GM21576 (cell line): ENCODE measurements at regions not wholly inside any gene's neighbourhood (a gene's known extent, or its start where the extent isn't known, plus 50 kb on each side); places are given as distances from the start of the nearest gene placed in this dataset.
A peak's percentile ranks its signal among the peaks of the same experiment; 100 is the strongest.

ENCODE experiments used
- ATAC-seq: cut with Tn5 transposase; IDR thresholded peaks from one replicate; pipeline ENCODE4 v1.9.1; 2021; ENCODE audit warnings: mild to moderate bottlenecking, moderate library complexity; ENCODE audit not compliant: unreplicated experiment

DNA sequence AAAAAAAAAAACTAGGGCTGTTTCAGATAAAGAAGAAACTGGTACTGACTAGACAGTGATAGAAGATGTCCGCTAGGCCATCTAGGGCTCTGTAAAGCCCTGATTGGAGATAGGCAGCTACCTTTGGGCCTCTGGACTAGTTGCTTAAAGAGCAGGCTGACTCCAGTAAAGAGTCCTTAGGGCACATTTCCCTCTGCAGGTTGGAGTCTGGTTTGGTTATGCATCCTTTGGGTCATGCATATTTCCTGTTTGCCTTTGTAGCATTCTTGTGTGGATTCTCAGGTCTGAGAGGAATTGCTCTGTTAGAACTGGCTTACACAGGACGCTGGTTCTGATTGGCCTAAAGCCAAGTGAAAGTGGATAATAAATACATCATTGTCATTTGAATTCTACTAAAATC, 165.5 kb upstream of the LRRN1 start:
- ATAC-seq, result no peak

DNA sequence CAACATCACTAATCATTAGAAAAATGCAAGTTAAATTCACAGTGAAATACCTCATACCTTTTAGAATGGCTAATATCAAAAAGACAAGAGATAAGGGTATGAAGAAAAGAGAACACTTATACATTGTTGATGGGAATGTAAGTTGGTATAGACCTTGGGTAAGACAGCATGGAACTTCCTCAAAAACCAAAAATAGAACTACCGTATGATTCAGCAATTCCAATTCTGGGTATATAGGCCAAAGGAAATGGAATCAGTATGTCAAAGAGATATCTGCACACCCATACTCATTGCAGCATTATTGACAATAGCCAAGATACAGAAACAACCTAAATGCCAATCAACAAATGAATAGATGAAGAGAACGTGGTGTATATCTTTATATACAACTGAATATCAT, 166.8 kb upstream of the LRRN1 start:
- ATAC-seq, result no peak

DNA sequence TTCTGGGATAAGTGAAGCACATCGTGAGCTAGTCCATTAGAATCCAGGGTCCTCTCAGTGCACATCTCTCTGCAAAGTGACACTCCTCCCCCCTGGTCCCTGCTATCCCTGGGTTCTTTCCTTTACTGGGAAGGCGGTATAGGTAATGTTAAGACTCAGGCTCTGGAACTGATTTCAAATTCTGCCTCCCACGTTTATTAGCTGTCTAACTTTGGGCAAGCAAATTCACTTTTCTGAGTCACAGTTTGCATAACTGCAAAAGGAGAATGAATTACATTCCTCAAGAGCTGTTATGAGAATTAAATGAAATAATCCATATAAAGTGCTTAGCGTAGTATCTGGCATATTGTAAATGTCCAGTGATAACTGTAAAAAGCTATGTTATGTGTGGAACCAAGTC, 168.1 kb upstream of the LRRN1 start:
- ATAC-seq, result no peak

DNA sequence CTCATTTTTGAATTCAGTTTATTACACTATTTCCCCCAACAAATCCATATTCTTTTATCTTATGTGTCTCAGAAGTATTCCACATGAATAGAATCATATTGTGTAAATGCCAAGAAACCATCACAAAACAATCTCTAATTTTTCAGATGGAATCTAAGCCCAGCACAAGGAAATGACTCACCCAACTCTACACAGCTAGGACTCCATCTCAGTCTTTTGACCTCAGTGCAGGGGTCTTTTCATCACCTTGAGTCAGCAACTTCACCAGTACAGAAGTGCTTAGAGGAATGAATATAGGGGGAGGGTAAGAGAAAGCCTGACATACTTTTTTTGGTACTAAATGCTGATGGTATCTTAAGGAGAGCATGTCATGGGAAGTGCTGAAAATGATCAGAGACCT, 169.3 kb upstream of the LRRN1 start:
- no peak for ATAC-seq

- ATAC-seq, result peak; percentile 61
Measured at GRCh38 chr3:3628676-3629328, 170.4 kb upstream of the LRRN1 start.

- no peak for ATAC-seq
Measured at GRCh38 chr3:3627114-3627513, 172.1 kb upstream of the LRRN1 start.

GRCh38 chr3:3625544-3626271, 173.5 kb upstream of the LRRN1 start:
- no peak for ATAC-seq

DNA sequence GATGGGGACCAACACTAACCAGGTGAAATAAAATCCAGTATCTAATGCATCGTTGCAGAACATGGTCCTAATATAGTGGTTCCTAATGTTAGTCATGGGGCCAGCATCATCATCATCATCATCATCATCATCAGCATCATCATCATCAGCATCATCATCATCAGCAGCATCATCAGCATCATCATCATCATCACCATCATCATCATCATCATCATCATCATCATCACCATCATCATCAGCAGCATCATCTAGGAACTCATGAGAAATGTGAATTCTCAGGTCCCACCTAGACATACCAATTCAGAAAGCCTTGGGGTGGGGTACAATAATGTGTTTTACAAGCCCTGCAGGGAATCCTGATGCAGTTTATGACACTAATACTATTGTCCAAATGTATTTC, 179.4 kb upstream of the LRRN1 start:
- ATAC-seq, result no peak

DNA sequence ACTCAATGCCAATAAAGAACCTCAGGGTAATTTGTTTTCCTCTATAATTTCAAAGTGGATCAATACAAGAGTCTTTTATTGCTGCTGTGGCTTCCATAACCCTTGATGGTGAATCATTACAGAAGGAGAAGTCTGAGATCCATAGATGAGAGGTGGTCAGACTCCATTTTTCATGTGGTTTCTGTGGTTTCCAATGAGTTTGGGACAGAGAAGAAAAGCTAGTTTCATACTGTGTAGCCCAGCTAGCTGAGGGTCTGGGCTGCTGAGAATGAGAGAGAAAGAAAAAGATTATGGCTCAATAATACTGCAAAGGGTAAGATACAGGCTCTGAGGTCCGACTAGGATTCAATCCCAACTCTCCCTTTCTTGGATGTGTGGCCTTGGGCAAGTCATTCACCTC, 180.6 kb upstream of the LRRN1 start:
- no peak for ATAC-seq

- ATAC-seq, result no peak
Measured at GRCh38 chr3:3615533-3615932, 183.7 kb upstream of the LRRN1 start.

GRCh38 chr3:3610581-3611298, 188.5 kb upstream of the LRRN1 start:
- ATAC-seq, result no peak

DNA sequence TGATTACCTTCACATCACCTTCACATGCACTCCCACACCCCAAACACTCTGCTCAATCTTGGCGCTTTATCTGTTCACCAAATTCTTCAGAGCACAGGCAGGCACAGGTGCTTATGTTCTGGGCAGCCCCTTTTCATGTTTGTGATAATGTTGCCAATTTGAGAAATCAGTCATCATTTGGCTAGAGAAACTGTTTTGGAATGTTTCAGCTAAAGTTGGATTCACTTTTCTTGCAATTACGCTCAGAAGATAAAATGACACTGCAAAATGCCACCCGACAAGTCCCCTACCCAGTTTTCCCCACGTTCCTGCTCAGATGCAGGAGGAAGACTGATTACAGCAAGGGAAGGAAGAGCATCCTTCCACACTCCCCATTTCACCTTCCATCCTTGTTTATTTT, 192.9 kb upstream of the LRRN1 start:
- ATAC-seq, result no peak

- ATAC-seq, result no peak
Measured at GRCh38 chr3:3605226-3605625, 194.0 kb upstream of the LRRN1 start.

DNA sequence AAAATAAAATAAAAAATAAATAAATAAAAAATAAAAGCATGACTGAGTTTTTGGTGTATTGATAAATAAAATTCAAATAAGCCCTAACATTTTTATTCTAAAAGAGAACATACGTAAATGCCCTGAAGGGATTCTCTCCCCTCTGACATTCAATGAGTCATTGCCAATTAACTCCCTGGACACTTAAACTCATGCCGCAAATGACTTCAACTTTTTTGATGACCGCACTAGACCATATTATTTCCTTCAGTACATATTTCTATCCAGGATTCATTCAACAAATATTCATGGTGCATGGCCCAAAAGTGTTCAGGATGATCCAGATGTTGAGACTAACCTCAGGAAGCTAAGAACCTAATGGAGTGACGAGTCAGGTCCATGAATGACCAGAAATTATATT, 195.9 kb upstream of the LRRN1 start:
- no peak for ATAC-seq

DNA sequence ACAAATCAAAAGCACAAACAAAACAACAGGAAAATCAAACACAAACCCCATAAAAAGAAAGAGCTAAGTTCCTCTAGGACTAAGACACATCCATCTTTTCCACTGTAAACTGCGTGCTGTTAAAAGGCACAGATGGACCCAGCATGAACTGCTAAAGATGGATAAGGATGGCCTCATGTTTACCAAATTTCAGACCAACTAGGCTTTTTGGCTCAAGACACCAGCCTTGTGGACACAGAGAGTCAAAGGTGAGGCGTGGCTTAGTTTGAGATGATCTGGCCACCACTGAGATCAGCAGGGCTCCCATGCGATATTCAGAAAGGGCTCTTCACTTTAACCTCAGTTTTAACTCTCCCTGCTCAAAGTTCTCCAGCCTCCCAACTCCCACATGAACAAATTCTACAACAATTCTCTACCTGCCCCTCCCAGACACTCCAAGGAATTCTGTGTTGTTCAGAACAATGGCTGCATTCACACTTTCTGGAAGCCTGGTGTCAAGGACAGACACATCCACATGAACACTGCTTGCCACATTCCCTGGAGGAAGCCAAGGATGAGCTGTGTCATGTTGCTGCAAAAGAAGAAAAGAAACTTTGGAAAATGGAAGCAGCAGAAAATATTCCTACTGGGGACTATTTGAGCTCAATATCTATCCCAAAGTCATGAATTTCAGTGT, 198.4 kb upstream of the LRRN1 start:
- ATAC-seq, result no peak

DNA sequence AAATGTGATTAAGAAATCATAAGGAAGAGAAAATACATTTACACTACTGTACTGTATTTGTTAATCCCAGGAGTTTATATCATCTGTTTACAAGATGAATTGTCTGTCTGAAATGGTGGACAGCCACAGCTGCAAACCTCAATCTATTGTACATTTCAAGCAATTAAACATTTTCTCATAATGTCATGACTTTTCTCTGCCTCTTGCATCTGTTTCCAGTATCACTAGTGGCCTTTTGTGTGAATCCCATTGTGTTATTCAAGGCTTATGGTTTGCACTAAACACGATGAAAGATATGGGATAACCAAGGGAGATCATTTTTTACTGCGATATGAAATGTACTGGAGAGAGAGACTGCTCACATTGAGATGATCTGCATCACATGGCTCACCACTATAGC, 200.2 kb upstream of the LRRN1 start:
- ATAC-seq, result no peak

GRCh38 chr3:3594986-3595385, 204.2 kb upstream of the LRRN1 start:
- ATAC-seq, result no peak

- peak; percentile 82 for ATAC-seq
Measured at GRCh38 chr3:3589715-3590130, 209.5 kb upstream of the LRRN1 start.

DNA sequence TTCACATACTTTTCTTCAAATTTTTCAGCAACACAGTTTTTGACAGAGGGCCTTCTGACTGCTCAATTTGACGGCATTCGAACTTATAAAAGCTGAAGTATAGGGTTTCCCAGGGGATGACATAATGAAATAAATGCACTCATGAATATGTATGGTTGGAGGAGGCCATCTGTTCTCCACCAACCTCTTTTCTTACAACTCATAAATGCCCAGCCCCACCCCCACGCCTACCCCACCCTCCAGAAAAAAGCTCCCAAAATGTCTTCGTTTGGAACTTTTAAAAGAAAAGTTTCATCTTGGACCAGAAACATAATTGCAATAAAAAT, 211.6 kb upstream of the LRRN1 start:
- ATAC-seq, result no peak

- ATAC-seq, result no peak
Measured at GRCh38 chr3:3586843-3587646, 212.2 kb upstream of the LRRN1 start.

- no peak for ATAC-seq
Measured at GRCh38 chr3:3586336-3586735, 212.9 kb upstream of the LRRN1 start.
